Suppressor macrophage (primary cell): ENCODE measurements at regions not wholly inside any gene's neighbourhood (a gene's known extent, or its start where the extent isn't known, plus 50 kb on each side); places are given as distances from the start of the nearest gene placed in this dataset.
"Not testable (repeated sequence)": the region's sequence is repeated elsewhere in the genome, so short reads cannot be mapped to it uniquely, and the experiment has no call there.

Experiments
- DNase-seq, 4 experiments: peaks; one replicate each; pipeline ENCODE4 v3.0.0-alpha.2; 2020 to 2022

- DNase-seq = no peak
Observed at GRCh38 chr6:144621332-144621731, 336.2 kb downstream of the UTRN start.

DNA sequence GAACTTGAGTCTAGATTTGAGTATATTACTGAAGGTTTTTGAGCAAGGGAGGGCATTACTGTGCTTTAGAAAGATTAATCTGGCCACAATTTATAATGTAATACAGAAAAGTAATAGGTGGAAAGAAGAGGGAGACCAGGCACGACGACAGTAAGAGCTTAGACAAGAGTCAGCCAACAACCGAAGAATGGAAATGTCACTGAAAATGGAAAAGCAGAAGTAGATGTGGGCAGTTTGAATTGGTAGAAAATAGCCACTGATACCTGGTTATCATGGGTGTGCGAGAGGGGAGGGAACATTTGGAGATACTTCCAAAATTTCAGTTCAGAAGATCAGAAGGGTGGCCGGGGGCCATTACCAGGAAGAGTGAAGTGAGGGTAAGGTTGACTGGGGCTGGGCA is 339.1 kb downstream of the UTRN start:
- DNase-seq = no peak

DNA sequence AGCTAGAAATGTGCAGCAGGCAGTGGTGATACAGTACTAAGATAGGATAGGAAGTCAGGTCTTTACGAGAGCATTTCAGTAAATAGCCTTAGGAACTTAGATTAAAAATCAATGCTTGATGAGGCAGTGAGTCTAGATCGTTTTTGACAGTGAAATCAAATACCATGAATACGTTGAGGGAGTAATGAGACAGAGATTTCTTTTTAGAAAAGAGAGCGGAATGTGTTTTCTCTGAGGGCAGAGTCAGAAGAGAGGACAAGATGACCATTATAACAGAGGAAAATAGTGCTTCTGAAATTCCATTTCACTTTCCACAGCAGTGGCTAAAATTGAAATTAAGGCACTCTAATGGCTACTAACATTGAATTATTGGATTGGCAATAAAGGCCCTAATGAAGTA is 339.6 kb downstream of the UTRN start:
- no peak for DNase-seq

- peak in 1 of 4 experiments; percentile 15 for DNase-seq
Observed at GRCh38 chr6:144630857-144631256, 345.7 kb downstream of the UTRN start.

GRCh38 chr6:144632266-144632665 is 347.1 kb downstream of the UTRN start:
- peak in 2 of 4 experiments; percentile 40 to 53 for DNase-seq

DNA sequence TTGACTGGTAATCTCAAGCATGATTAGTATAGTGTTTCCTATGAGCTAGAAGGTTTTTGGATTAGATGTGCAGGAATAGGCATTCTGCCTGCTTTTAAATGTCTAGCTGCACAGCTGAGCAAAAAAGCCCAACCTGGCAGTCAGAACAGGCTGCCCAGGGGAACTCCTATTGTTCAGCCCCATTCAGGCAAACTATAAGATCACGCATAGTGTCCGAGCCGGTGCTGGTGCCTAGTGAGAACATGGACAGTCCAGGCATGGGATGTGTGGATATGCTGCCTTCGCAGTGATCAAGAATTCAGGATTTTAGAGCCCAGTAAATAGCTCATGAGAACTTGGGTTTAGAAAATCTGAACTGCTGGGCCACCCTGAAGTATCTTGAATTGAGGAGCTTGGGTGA is 348.8 kb downstream of the UTRN start:
- no peak for DNase-seq

GRCh38 chr6:144634371-144634770 is 349.2 kb downstream of the UTRN start:
- no peak for DNase-seq

DNA sequence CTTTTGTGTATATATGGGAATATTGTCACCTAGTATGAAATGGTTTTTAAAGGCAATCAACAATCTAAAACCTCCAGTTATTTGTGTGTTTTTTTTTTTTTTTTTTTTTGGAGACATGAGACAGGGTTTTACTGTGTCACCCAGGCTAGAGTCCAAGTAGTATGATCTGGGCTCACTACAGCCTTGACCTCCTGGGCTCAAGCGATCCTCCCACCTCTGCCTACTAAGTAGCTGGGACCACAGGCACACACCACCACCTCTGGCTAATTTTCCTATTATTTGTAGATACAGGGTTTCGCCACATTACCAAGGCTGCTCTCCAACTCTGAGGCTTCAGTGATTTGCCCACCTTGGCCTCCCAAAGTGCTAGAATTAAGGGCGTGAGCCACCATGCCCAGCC is 349.9 kb downstream of the UTRN start:
- DNase-seq = no peak

- not testable (repeated sequence) for DNase-seq
Observed at GRCh38 chr6:144636025-144636424, 350.9 kb downstream of the UTRN start.

DNA sequence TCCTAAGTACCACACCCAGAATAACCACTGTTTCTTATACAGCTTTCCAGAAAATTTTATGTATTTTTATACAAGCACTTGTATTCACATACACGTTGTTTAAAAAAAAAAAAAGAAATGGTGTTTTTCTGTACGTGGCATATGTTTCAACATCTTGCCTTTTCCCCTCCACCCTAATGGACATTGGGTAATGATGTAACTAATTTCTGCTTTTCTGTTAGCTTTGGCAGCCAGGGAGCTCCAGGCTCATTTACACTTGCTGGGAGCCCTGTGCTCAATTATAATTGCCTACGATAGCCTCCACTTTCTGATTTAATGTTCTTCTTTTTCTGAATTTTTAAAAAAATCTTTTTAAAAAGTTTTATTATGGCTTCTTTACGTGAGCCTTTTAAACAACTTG is 352.4 kb downstream of the UTRN start:
- DNase-seq = peak; percentile 51 to 87 (median 68)

DNA sequence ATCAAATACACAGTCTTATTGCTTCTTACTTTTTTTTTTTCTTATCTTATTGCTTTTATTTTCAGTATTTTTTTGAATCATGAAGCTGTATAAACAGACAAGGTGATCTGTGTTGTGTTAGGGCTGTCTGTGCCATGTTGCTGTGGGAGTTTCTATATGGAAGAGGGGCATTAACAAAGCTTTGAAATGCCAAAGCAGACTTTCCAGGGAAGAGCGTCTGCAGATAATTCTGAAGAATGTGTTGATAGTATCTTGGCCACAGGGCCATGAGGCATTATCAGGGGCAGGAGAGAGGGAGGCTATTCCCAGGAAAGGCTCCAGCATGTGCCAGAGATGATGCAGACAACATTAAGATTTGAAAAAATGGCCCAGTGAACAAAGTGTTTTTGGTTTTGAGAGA is 354.5 kb downstream of the UTRN start:
- no peak for DNase-seq

GRCh38 chr6:144641286-144641685 is 356.2 kb downstream of the UTRN start:
- DNase-seq = no peak

DNA sequence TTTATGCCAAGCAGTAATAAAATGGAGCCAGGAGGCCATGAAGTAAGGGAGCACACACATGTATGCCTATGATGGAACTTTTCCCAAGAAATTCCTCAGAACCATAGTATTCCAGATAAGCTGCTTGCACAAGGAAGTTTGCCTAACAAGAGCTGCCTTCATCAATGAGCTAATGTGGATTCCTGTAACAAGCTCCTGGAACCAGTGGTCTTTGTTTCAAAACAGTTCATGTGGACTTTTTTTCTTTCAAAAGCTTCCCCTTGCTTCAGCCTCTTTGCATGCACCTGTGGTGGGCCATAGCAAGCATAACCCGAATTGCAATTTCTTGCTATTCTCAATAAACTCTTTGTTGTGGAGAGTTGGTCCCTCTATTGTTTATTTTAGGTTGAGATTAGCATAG is 359.6 kb downstream of the UTRN start:
- no peak for DNase-seq

DNA sequence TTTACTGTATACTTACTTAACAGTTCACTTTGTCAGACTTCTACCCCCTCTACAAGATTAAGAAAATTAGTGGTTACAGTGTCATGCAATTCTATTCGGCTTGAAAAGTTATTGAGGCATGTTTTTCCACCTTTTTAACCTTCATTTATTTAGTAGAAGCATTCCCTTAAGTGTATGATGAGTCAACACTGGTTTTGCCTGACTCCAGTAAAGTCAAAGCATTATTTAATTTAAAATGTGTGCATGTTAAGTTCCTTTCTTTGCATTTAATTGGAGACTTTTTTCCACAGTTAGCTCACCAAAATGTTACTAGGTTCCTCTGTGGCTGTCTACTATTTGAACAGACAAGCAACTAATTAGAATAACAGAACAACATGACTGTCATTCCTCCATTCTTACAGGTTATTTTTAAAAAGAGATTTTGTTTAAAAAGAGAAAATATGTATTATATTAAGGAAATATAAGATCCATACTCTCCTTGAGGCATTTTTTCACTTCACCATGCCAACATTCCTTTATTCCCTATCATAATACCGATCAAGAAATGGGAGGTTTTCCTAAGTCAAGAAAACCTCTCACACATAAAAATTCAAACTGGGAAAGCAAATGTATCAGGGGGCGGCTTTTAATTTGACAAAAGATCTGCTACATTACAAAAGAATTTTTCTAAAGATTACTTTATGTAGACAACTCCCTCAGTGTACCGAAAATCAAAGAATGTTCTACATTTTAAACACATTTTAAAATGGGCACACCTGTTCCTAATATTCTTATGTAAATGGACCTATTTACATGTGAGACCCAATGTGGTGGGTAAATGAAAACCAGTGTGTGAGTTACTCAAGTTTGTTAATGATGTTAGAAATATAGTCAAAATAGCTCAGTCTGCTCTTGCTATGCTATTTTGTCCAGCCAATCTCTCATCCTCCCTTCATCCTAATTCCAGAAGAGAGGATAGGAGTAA is 361.2 kb downstream of the UTRN start:
- DNase-seq = no peak

DNA sequence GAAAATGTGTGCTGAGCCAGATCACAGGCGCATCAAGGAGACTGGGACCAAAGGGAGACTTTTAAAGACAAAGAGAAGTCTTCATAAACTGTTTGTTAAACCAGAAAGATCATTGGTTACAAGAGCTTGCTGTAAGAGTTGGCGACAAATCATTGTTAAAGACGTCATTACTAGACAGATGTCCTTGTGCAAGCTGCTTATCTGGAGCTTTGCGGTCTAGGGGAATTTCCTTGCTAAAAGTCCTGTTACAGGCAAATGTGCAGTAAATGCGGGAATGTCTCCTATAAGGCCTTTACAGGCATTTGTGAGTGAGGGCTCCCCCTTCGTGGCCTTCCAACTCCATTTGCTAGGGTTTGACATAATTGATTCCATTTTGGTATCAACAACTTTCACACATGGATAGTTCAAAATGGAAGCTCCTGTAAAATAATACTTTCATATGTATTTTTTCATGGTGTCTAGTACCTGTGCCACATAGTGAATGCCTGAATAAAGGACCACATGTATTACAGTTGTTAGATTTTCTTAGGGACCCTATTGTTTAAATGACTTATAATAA is 362.4 kb downstream of the UTRN start:
- DNase-seq = no peak

- DNase-seq = no peak
Observed at GRCh38 chr6:144647971-144648651, 363.0 kb downstream of the UTRN start.

GRCh38 chr6:144649085-144649484 is 363.9 kb downstream of the UTRN start:
- no peak for DNase-seq

GRCh38 chr6:144651234-144651633 is 366.1 kb downstream of the UTRN start:
- no peak for DNase-seq

DNA sequence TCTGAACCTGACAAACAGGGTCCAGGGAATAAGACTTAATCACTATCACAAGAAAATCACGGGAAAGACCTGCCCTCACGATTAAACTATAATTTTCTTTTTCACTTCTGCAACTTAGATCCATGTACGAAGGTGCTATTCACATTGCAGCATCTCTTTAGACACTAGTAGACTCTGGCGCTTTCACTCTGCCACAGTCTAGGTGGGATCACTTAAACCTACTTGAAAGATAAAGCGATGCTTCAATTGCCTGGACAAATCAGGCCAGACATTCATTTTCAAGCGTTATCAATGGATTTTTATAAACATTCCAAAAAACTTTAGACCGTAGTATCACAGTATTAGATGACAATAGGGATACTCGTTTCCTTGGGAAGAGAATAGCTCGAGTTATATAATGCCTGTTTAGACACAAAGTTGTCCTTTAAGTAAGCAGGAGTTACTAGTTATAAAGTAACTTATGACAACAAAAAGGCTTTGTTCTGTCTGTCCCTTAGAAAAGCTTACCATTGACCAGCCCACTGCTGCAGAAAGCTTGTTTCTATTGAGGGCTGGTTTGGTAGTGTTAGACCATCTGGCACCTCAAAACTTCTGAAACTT is 367.3 kb downstream of the UTRN start:
- DNase-seq = no peak

- DNase-seq = peak; percentile 61 to 89 (median 76)
Observed at GRCh38 chr6:144653885-144654505, 368.9 kb downstream of the UTRN start.

- no peak for DNase-seq
Observed at GRCh38 chr6:144654506-144654905, 369.4 kb downstream of the UTRN start.

- DNase-seq = no peak
Observed at GRCh38 chr6:144655376-144655775, 370.2 kb downstream of the UTRN start.

- no peak for DNase-seq
Observed at GRCh38 chr6:144657691-144658090, 372.6 kb downstream of the UTRN start.
